DMS153 treated with DMSO at 0.1 percent for 48 hours (cell line): ENCODE measurements at regions not wholly inside any gene's neighbourhood (a gene's known extent, or its start where the extent isn't known, plus 50 kb on each side); places are given as distances from the start of the nearest gene placed in this dataset.

ENCODE experiments used
- DNase-seq: peaks from one replicate; lab custom pipeline; 2025; ENCODE audit not compliant: unreplicated experiment; lab: John Stamatoyannopoulos, UW

DNA sequence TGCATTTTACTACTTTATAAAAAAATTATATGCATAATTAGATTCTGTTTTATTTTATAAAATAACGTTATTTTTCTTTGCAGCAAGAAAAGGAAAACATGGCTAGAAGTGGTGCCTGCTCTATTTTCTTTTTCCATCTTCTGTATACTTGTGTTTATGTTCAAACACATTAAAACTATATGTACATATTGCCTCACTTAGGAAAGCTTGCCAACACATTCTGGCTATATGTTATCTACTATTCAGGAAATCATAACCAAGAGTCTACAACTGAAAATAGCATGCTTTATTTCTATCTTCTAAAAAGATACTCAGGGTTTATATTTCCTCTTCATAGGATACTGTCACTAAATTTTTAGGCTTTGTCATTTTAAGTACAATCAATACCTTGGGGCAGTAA lies 90.2 kb upstream of the KCNMB2 start:
- DNase-seq, result no peak

DNA sequence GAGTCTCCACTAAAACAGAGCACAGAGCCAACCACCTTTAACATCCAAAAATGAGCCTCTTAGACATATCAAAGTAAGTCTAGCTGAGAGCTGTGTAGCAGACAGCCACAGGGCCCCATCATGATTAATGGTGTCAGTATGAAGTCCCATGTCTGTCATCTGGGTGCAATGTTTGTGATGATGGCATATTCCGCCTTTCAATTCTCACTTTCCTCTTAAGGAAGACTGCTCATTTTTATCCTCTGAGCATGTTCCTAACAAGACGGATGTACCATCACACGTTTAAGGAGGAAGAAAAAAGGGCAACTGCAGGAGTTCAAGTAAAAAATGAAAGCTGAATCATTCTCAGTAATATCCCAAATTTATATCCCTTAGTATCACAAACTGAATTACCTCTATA lies 85.8 kb upstream of the KCNMB2 start:
- no peak for DNase-seq

DNA sequence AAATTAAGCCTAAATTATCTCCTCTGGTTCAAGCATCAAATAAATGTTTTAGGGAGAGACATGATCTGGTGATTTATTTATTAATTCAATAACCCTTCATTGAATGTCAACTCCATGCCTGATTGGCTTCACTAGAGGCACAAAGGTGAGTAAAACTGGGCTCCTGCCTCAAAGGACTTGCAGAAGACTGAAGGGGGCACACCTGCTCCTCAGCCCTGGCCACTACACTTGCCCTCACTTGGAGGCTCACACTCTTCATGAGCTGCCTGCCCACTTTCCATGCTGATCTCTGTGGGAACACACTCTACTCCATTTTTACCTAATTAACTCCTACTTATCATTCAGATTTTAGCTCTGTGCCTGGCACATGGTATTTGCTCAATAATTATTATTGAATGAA lies 84.4 kb upstream of the KCNMB2 start:
- DNase-seq, result no peak

DNA sequence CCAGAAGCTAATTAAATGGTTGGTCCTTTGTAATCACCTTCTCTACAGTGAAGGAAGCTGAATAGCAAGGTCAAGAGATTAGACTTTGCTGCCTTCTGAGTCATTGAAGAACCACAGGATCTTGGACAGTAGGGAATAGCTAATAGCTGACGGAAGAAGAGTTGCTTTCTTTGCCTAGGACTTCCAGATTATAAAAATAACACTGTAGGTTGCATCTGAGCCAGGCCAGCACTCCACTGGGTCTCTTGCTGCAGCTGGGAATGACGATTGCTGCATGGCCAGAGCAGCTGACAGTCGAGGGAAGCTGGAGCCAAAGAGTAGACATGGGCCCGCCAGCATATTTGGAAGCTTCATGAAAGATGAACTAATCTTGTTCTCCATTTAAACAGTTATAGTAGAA lies 81.5 kb upstream of the KCNMB2 start:
- no peak for DNase-seq

DNA sequence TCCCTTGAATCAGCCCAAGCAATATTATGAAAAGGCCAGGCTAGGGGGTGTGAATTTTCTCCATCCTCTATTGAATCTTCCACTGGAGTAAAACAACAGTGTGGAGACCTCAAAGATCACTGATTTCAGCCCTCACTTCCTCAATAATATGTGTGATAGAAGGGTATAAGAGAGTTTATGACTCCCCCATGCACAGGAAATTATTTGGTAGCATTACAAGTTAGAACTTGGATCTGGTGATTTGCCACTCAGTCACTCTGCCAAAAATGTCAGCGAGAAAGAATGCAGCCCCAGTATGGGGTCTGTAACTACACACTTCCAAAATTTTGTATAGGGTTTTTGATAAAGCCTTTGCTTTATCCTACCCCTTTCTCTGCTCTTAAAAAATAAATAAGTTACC lies 81.0 kb upstream of the KCNMB2 start:
- no peak for DNase-seq

DNA sequence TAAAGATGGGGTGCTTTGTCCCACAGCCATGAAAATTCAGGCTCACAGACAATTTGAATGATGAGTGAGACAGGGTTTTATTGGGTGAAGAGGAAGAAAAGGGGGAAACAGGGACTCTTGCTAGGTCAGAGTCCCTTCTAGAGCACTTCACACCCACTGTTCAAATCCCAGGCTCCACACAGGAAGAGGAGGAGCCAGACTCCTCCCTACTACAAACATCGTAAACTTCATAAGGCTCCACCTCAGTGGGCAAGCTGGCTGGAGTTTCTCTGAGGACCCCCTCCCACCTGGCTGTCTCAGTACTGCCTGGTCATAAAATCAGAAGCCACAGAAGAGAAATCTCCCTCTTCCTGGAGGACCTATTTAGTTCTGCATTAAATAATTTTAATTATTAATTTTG lies 80.3 kb upstream of the KCNMB2 start:
- DNase-seq, result no peak

DNA sequence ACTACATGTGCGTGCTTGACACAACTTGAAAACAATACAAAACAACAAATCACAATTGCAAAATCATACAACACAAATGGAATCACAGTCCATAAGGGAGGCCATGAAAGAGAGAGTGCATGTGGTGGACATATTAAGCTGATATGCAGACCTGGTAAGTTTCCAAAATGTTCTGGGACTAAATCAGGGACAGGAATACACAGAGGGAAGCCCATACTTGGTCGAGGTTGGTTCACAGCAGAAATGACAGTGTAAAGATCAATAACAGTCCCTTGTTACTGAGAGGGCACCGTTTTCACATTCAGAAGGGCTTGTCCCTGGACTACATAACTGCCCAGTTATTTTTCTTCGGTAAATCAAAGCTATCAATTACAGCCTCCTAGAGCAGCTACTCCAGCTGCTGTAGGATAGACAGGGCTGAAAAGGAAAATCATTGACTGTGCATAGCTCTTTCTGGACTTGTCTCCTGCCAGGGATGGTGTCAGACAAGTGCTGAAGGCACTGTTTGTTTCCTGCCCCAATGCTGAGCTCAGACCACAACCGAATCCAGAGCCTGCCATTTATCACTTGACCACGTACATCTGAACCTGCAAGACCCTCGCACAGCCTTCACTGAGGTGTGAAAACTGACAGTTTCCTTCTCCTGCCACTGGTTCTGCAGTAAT lies 79.5 kb upstream of the KCNMB2 start:
- DNase-seq, result no peak

DNA sequence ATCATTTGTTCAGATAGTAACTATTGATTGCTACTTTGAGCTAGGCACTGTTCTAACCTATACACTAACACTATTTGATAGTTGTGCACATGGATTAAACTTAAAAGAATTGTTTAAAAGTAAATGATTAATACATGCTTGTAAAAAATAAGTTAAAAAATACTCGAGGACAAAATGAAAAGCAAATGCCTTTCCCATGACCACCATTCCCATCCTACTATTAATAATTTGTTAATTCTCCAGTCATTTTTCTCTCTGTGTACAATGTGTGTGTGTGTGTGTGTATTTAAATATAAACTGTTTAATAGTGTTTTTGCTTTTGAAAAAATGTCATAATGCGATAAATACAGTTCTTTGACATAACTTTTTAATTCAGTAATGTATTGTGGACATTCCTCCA lies 78.7 kb upstream of the KCNMB2 start:
- no peak for DNase-seq

DNA sequence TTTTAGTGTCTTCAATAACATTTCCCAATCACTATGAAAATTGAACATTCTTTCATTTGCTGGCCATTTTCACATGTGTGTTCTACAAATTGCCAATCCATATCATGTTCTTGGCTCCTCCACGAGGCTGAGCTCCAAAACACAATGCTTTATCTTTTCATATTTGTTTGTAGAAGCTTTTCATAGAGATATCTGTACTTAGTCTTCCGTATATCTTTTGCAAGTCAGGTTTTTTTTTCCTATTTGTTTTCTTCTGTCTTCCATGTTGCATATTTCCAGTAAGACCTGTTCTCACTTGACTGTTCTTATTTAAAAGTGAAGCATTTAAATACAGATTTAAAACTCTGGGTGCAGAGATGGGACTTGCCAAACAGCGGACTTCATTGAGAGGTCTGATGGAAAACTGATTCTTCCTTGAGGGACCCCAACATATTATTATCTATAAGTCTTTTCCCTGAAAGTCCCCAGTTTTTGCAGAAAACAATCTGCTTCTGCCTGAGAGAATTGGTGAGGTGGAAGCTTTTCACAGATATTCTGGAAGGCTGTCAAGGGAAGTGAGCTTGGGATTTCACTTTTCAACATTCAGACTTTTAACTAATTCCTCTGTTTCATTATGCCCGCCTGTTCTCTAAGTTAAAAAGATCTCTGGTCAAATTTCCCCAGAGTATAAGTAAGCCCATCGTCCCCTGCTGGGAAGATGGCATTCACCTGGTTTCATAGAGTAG lies 77.8 kb upstream of the KCNMB2 start:
- DNase-seq, result no peak

DNA sequence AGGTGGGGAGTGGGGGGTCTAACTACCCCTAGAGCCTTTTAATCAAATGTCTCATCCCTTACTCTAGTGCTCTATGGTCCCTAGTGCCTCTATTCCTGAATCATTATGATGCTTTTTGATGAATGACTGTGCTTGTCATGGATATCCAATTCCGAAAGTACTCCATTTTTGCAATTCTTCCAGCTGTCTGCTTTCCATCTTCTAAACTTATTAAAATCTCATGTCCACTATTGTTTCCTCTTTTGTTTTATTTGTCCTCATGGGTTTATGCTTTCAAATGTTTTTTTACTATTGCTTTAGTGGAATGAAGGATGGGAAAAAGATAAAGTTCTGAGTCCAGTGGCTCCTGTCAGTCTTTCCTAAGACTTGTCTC lies 77.2 kb upstream of the KCNMB2 start:
- DNase-seq, result no peak

DNA sequence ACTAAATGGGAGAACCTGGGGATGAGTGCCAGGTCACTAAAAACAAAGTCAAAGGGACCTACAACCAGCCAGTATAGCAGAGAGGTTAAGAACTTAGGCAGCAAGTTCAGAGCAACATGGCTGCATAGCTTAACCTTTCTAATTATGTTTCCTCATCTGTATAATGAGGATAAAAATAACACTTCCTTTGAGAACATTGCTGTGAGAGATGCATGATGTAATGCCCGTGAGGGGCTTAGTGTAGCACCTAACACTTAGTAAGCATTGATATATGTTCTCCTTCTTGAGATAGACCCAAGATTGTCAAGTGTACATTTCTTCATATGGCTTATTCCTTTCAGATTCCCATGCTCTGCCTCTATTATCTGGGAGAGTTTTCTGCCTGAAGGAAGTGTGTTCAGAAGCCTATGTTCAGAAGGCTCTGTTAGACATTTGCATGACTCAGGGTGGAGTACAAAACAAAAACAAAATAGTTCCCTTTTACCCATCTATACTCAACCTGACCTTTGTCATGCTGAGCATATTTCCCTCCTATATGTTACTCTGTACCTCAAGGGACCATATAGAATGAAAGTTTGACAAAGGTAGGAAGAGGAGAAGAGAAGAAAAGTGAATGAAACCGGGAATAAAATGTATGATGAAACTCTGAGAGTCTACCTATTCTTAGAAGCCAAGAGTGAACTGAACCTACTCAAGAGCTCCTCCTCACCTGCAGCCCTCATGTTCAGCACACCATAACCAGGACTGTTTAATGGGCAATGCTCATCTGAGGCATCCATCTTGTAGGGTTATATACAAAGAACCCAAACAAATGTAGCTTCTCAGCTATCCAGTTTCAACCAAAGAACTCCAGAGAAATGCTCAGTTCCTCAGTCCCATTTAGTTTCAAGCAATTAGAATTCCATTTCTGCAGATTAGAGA lies 70.7 kb upstream of the KCNMB2 start:
- DNase-seq, result no peak

DNA sequence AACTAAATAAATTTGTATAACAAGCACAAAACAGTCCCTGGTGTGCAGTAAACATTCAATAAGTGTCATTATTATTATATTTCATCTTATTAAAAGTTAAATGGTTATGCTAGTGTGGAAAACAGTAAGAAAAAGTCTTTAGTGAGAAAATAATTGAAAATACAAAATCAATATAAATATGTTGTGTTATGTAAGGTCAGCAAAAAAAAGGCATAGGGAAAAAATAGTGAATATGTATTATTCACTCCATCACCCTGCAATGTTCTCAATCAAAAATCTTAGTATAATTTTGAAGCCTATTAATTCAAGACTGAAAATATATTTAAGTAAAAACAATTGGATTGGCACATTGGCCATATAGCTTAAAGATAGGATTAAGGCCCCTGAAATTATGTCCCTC lies 63.3 kb upstream of the KCNMB2 start:
- DNase-seq, result no peak

DNA sequence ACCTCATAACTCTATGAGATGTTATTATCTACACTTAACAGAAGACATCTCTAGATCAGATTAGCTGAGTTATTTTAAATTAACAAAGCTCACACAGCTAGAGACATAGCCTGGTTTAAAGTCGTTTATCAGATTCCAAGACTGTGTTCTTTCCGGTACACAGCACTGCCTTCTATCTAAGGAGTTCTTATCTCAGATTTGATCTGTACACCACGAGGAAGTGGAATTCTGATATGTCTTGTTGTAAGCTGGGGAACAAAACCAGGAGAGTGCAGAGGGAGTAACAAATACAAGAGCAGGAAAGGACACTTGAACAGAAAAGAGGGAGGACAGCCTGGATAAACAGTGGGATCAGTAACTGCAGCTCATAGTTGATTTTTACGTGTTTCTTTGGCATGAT lies 61.7 kb upstream of the KCNMB2 start:
- no peak for DNase-seq

DNA sequence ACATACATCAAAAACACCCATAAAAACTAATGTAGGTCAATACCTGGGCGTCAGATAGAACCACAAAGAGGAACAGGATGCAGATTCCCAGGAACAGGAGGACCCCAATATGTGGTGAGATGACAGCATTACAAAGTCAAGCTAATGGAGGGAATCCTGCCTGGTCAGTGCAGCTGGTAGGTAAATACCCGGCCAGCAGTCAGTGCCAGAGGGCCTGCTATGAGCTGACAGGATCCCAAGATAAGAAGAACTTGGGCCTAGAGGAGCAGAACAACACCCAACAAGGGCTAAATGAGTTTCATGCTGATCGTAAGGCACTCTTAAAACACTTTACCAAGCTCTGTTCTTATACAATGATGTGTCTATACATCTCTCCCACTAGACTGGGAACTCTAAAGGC lies 61.2 kb upstream of the KCNMB2 start:
- DNase-seq, result no peak

DNA sequence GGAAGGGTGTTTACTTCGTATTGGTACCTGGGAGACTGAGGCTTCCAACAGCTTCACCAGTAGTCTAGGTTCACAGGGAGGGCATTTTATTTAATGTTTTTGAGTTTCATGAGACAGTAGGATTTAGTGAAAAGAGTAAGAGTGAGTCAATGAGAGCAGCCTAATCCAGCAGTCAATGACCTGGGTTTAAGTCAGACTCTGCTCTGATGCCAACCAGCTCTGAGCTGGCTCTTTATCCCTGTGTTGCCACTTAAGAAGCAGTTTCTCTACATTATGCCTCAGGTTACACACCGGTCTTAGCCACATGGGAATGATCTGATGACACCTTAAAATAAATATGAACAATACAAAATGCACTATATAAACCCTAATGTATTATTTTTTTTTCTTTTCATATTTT lies 59.4 kb upstream of the KCNMB2 start:
- no peak for DNase-seq

DNA sequence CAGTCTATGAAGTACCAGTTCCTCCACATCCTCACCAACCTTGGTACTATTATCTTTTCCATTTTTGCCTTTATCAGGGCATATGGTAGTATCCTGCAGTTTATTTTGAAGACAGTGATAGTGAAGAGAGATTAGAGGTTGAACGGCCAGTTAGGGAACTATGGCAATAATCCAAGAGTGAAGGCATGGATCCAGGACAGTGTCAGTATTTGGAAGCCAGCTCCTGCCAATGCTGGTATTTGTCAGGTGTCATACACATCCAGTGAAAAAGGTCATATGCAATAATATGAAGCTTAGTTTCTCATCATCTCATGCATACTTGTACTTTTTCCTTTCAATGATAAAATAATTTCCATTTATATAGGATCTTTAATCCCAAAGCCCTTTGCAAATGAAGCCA lies 56.8 kb upstream of the KCNMB2 start:
- no peak for DNase-seq

DNA sequence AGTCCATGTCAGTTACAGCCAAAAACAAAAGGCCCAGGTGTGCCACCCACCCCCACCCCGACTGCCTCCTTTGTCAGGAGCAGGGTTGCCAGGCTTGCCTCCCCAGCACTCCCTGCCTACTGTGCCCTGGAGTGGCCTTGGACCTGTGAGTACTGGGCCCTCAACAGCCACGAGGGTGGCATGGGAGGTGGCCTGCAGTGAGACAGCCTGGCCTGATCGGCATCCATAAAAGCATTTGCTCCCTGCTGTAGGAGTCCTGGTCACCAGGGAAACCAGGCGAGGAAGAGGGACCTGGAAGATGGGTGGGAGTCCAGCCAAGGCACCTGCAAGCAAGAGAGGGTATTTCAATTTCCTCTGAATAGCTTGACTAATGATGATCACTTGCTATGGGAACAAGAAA lies 56.4 kb upstream of the KCNMB2 start:
- no peak for DNase-seq

DNA sequence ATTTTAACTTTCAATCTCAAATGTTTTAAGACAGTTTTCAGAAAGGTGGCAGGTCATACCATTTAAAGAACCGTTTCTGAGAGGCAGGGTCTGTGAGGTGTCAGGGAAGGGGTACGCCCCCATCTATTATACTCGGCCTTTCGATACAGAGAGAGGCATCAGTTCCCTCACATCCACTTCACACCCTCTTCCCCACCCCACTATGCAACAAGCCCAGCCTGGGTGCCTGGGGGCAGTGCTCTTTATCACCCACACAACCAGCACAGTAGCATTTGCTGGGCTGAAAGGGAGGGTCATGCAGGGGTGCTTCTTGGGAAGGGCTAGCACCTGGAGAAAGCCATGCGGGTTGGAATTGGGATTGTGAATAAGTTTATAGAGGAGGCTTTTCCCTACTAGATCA lies 56.0 kb upstream of the KCNMB2 start:
- no peak for DNase-seq

DNA sequence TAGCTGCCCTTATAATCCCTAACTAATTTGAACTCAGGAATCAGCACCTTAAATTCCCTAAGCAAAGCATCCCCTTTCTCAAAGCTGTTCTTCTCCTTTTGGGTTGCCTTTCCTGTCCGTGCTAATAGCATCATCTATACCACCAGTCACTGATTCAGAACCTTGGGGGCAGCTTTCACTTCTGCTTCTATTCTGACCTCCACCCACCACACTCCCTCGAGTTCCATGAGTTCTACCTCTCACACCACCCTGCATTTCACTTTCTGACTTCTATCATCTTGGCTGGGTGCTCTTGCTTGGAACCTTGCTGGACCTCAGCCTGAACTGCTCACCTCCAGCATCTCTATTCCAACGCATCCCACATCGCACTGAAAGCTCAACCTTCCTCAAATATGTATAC lies 55.4 kb upstream of the KCNMB2 start:
- no peak for DNase-seq

DNA sequence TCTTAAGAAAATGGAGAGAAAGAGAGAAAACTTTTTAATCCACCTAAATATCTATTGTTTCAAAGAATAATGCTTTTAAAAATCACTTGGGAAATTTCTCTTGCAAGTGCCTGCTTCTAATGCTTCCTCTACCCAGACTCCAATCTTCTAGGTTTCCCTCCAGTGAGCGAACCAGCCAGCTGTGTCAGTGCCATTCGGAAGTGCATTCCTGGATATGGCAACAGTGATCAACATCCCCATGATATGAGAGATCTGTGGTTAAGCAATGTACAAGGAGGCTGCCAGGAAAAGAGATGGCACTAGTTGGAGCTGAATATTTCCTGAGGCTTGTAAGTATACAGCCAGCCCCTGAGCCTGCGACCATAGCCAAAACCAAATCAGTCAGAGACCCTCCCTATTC lies 53.3 kb upstream of the KCNMB2 start:
- no peak for DNase-seq

DNA sequence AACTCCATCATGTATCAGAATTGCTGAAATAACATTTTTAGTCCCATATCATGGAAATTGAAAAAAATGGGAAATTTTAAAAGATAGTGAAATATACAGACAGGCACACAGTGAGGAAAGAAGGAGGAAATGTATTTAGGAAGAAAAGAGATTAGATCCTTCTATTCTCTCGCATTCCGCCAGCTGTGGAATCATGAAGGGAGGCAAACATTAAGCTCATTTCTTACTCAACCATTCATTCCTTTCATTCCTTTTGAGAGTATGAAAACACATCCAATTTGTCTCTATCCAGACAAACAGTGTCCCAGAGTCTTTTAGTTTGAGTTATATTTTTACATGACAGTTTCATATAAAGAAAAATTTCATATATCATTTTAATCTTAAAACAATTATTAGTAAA lies 52.5 kb upstream of the KCNMB2 start:
- DNase-seq, result no peak

DNA sequence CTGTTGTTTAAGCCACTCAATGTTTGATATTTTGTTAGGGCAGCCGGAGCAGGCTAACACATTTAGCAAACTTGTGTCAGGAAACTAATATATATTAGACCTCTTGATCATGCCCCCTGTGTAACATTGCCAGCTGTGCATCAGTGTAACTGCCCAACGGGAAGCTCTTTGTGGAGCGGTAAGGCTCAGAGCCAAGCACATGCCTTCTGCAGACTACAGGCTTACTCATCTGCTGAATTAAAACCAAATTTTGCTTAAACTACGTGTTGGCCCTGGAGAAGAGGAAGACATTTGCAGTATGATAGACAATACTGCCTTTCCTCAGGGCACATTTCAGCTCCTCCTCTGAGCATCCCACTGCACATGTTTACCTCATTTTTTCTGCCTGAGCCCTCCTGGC lies 50.5 kb upstream of the KCNMB2 start:
- no peak for DNase-seq
